ENCODE measurements at regions not wholly inside any gene's neighbourhood (a gene's known extent, or its start where the extent isn't known, plus 50 kb on each side); places are given as distances from the start of the nearest gene placed in this dataset.

GRCh38 chr12:75951399-75952278 lies 79.9 kb downstream of the PHLDA1 start:
- ATAC-seq (no peak), DNase-seq (ENCODE audit: extremely low read depth in 1 of 4, low spot score in 3 of 4) (no peak), FAIRE-seq (no peak)
- intact Hi-C loops (cut with micrococcal nuclease) (loop anchor here (5.0 kb wide), 1 partner anchor 81 kb away; the partner anchor contains the start of gene PHLDA1), in situ Hi-C loops (cut with MboI) (no loop called here)
- ChIA-PET CTCF (ENCODE audit: low intra/inter-chr PET ratio) (no interaction called here), POLR2A (no interaction called here)
- BruUV-seq (replicated peaks) = no TSS peak
- WGBS (ENCODE audit: insufficient coverage, low coverage, missing lambda C conversion rate) = 51% methylated on average over 4 of the region's 4 CpGs
- H3K36me3 ChIP-seq (ENCODE audit: control insufficient read depth, insufficient read depth, low read length) = no peaks in the 10 kb centered on the region
- no peaks in the 10 kb centered on the region for H3K79me2 ChIP-seq (ENCODE audit: control insufficient read depth, insufficient read depth, low read length)
- no peaks in the 10 kb centered on the region for H3K9me3 ChIP-seq (replicated peaks; ENCODE audit: control insufficient read depth, insufficient read depth, low read depth, low read length)
- no peak overlapping the region for H3K9ac ChIP-seq (ENCODE audit: insufficient read depth in 1 of 2, low read depth in 2 of 2, low read length in 2 of 2)
- H2AFZ ChIP-seq (ENCODE audit: low read depth, low read length) = no peak overlapping the region; the same call in 1 of the 2 replicates
- peaks cover 0 to 19% of the 10 kb centered on the region in 2 experiments; a peak in 3 of 5 replicates for H3K4me1 ChIP-seq (replicated peaks in 1 of 2; ENCODE audit: control insufficient read depth in 2 of 2, insufficient read depth in 2 of 2, low read length in 2 of 2)
- no peaks in the 10 kb centered on the region for H3K27me3 ChIP-seq (ENCODE audit: control insufficient read depth in 2 of 2, insufficient read depth in 2 of 2, low read length in 2 of 2)
- H3K4me2 ChIP-seq (ENCODE audit: insufficient read depth, low read length) = no peak overlapping the region
- no peak overlapping the region for H3K27ac ChIP-seq (ENCODE audit: extremely low read depth, low read depth, low read length)
- no peaks in the 10 kb centered on the region for H4K20me1 ChIP-seq (replicated peaks; ENCODE audit: control insufficient read depth, insufficient read depth, low read length)
- H3K4me3 ChIP-seq = no peak overlapping the region
- H3K9me1 ChIP-seq (ENCODE audit: control insufficient read depth, insufficient read depth, low read length) = no peaks in the 10 kb centered on the region
- no peak for TF ChIP-seq MCM2 (IDR thresholded peaks at IDR 0.05; ENCODE audit: low read depth)
- TF ChIP-seq, protein P1, sequence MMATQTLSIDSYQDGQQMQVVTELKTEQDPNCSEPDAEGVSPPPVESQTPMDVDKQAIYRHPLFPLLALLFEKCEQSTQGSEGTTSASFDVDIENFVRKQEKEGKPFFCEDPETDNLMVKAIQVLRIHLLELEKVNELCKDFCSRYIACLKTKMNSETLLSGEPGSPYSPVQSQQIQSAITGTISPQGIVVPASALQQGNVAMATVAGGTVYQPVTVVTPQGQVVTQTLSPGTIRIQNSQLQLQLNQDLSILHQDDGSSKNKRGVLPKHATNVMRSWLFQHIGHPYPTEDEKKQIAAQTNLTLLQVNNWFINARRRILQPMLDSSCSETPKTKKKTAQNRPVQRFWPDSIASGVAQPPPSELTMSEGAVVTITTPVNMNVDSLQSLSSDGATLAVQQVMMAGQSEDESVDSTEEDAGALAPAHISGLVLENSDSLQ (IDR thresholded peaks at IDR 0.05) = peak; percentile 72
- TF ChIP-seq NFIC (IDR thresholded peaks at IDR 0.05) = no peak
- TF ChIP-seq NRF1 (conservative IDR thresholded peaks at IDR 0.05 in 1 of 2, IDR thresholded peaks at IDR 0.05 in 1 of 2) = no peak
- TF ChIP-seq GMEB1 (CRISPR knock-in tag; IDR thresholded peaks at IDR 0.05) = no peak
- no peak for TF ChIP-seq HNRNPLL (IDR thresholded peaks at IDR 0.05; ENCODE audit: low read depth, low read length, poor library complexity, severe bottlenecking)
- TF ChIP-seq SMARCA4 (IDR thresholded peaks at IDR 0.05) = 0 out of 2 replicates have a peak, but pooled peaks have one; percentile 37
- no peak for TF ChIP-seq KDM4B (IDR thresholded peaks at IDR 0.05; ENCODE audit: borderline replicate concordance in 2 of 2, low read depth in 1 of 2)
- TF ChIP-seq ZNF133 (CRISPR knock-in tag; IDR thresholded peaks at IDR 0.05) = no peak
- no peak for TF ChIP-seq ZNF184 (CRISPR knock-in tag; IDR thresholded peaks at IDR 0.05)
- TF ChIP-seq PRPF4 (IDR thresholded peaks at IDR 0.05; ENCODE audit: insufficient read depth, low read depth, low read length, poor library complexity, severe bottlenecking) = no peak
- TF ChIP-seq ZKSCAN1 (IDR thresholded peaks at IDR 0.05; ENCODE audit: low read depth, low read length) = no peak
- peak; percentile 63 for TF ChIP-seq MEIS2 (IDR thresholded peaks at IDR 0.05; ENCODE audit: partially characterized antibody)
- no peak for TF ChIP-seq ZNF436 (CRISPR knock-in tag; IDR thresholded peaks at IDR 0.05)
- TF ChIP-seq ZNF76 (CRISPR knock-in tag; IDR thresholded peaks at IDR 0.05; ENCODE audit: borderline replicate concordance) = no peak
- peak; percentile 35; the same call in 1 of the 2 replicates for TF ChIP-seq ZNF316 (IDR thresholded peaks at IDR 0.05)
- no peak for TF ChIP-seq STAT5B (CRISPR knock-in tag; IDR thresholded peaks at IDR 0.05)
- TF ChIP-seq HSF4 (CRISPR knock-in tag; IDR thresholded peaks at IDR 0.05; ENCODE audit: borderline replicate concordance) = no peak
